HG03139 (cell line): ENCODE measurements at regions not wholly inside any gene's neighbourhood (a gene's known extent, or its start where the extent isn't known, plus 50 kb on each side); places are given as distances from the start of the nearest gene placed in this dataset.
"Not testable (repeated sequence)": the region's sequence is repeated elsewhere in the genome, so short reads cannot be mapped to it uniquely, and the experiment has no call there.

Experiments used
- ATAC-seq: cut with Tn5 transposase; IDR thresholded peaks from one replicate; pipeline ENCODE4 v1.9.1; 2021; ENCODE audit not compliant: unreplicated experiment

DNA sequence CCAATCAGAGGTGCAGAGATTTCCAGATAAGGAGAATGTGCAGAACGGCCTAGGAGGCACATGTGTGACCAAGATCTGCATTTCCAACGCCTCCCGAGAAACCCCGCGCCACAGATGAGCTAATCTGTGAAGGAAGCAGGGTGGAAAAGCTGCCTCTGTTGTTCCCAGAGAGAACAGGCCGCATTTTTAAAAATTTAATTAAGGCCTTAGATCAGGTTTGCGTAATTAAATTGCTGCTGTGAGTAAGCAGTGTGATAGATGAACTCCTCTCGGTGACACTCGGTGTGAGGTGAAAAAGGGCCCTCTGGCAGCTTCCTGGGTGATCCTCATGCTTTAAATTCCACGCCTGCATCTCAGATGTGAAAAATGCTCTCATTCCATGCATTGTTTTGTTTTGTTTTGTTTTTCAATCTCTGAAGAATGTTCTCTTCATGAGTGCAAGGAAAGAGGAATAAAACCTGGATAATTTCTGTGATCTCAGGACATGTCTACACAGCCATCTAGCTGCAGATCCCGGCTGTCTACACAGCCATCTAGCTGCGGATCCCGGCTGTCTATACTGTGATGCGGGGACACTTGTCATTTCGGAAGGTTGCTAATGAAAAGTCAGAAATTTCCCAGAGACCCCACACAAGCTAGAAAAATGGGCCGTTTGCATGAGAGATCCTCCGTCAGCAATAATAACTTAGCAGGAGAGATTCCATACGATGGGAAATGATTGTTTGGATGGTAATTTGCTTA lies 1398.9 kb downstream of the BRD1 start:
- ATAC-seq = no peak

- no peak for ATAC-seq
These were observed 1399.9 kb downstream of the BRD1 start for GRCh38 chr22:48427731-48428211.

- ATAC-seq = no peak
These were observed 1401.0 kb downstream of the BRD1 start for GRCh38 chr22:48426466-48427380.

DNA sequence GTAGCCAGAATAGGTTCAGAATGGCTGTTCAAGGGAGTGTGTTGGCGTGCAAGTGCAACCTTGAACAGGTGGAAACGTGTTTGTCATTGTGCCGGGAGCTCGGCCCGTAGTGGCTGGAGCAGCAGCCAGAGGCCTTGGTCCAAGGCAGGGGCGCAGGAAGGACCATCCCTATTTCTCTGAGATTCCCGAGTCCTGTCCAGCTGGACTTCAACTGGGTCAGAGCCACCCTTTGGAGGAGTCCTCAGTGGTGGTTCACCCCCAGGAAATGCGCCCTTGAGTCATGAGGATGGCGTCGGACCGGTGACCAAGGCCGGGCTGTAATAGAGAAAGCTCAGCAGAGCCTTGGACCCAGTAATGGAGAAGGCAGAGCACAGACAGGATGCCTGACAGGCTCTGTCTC lies 1402.0 kb downstream of the BRD1 start:
- ATAC-seq = no peak

DNA sequence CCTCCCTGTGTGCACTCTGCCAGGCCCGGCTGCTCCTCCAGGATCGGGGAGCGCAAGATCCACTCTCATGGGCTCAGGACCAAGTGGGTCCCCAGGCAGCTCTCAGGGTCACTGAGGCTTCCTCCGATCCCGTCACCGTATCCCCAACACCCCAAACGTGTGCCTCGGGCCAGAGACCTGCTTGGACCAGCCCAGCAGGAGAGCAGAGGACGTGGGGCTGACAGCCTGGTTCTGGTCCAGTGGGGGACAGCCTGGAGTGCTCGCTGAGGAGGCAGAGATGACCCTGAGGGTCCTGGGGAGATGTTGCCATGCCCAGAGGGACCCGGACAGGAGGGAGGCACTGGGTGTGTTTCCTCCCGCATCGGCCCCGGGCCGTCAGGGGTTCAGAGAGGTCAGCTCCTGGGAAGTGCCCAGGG lies 1402.6 kb downstream of the BRD1 start:
- ATAC-seq = no peak

- no peak for ATAC-seq
These were observed 1403.0 kb downstream of the BRD1 start for GRCh38 chr22:48424661-48425060.

GRCh38 chr22:48424201-48424627 lies 1403.5 kb downstream of the BRD1 start:
- no peak for ATAC-seq

DNA sequence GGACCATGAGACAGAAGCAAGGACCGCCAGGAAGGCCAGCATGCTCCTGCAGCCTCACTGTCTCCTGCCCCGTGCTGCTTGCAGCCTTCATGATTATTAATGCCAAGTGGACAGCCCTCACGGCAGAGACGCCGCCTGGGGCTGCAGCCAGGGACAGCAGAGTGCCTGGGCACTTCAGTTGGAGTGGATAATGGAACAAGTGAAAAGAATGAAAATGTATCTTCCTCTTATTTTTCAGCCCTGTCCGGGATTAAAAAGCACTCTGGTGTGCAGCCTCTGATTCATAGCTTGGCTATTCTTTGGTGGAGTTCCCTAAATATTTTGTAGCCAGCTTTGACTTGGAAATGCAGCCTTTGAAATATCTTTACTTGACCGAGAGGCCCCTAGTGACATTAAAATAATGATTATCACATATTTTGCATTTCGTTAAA lies 1404.2 kb downstream of the BRD1 start:
- ATAC-seq = no peak

DNA sequence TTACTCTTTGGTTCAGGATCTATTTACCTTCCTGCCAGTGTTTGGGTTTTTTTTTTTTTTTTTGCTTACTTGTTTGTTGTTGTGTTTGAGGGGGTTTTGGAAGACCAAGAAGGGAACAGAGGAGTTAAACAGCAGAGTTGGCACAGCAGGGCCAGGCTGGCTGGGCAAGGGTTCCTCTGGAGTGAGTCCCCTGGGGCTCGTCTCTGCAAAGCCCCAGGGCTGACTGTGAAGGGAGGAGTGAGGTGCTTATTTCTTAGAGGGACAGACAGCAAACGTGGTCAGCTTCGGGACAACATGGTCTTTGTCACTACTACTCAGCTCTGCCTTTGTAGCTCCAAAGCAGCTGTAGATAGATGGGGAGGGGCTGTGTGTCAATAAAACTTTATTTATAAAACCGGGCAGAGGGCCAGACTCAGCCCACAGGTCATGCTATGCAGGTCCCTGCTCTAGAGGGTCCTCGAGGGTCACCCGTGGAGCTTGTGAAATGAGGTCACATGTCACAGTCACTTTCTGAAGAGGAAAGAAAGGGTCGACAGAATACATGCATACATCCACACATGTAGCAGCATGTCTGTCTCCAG lies 1404.7 kb downstream of the BRD1 start:
- ATAC-seq = no peak

DNA sequence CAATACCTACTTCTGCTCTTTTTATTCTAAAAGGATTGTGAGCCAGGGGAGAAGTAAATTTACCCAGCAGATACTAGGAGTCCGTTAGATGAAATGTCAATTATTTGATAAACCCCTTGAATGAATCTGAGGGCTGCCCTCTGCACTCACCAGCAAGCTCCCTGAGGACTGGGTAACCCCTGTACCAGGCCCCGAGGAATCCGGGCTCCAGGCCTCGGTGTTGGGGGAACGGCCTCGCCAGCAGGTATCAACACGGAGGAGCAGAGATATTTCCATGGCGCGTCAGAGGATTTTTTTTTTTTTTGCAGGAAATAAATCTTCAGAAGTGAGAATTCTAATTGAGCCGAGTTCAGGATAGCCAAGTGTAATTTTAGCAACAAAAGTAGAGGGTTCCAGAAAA lies 1408.8 kb downstream of the BRD1 start:
- no peak for ATAC-seq

- ATAC-seq = no peak
These were observed 1410.2 kb downstream of the BRD1 start for GRCh38 chr22:48417225-48418070.

GRCh38 chr22:48416396-48417224 lies 1411.1 kb downstream of the BRD1 start:
- no peak for ATAC-seq

GRCh38 chr22:48415520-48415919 lies 1412.2 kb downstream of the BRD1 start:
- ATAC-seq = no peak

DNA sequence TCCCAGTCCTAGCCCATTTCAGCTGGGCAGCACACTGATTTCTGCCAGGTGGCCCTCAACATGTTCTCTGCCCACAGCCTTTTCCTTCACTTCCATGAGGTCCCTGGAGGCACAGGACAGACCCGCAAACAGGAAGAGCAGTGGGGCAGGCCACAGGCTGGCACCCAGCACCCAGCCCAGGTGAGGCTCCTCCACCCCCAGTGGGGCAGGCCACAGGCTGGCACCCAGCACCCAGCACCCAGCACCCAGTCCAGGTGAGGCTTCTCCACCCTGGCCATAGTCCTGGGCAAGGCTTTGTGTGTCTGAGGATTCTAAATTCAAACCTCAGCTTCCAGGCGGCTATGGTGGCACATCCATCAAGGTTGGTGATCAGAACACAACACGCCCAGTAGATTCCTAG lies 1413.0 kb downstream of the BRD1 start:
- no peak for ATAC-seq

GRCh38 chr22:48412931-48413330 lies 1414.7 kb downstream of the BRD1 start:
- ATAC-seq = not testable (repeated sequence)

- no peak for ATAC-seq
These were observed 1417.1 kb downstream of the BRD1 start for GRCh38 chr22:48410536-48410935.

GRCh38 chr22:48407256-48407955 lies 1420.3 kb downstream of the BRD1 start:
- ATAC-seq = no peak

GRCh38 chr22:48406161-48406560 lies 1421.5 kb downstream of the BRD1 start:
- ATAC-seq = no peak

DNA sequence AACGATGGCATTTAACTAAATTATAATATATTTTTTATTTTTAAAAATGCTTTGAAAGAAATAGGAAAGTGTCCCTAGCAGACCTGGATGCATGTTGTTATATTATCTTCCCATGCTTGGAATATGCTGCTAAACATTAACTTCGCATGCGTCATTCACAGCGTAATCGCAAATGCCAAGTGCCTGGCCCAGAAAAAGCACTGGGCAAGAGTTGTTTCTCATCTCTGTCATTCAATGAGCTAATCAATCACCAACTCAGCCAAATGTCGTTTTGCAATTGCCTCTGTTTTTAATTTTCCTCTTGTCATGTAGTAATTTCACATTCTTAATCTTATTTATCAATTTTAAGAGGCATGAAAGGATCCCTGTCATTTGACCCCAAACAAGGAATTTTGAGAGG lies 1421.9 kb downstream of the BRD1 start:
- ATAC-seq = no peak
